ES-I3 (cell line): ENCODE measurements at regions not wholly inside any gene's neighbourhood (a gene's known extent, or its start where the extent isn't known, plus 50 kb on each side); places are given as distances from the start of the nearest gene placed in this dataset.

Experiments
- H3K36me3 ChIP-seq: 2 replicates; pipeline ENCODE4 v1.6.1; 2013; ENCODE audit warnings: mild to moderate bottlenecking, low read length, control low read depth, moderate library complexity; ENCODE audit not compliant: insufficient read depth
- H3K4me1 ChIP-seq: 2 replicates; pipeline ENCODE4 v1.6.1; 2013; ENCODE audit warnings: mild to moderate bottlenecking, control low read depth, low read length; ENCODE audit not compliant: insufficient read depth
- H3K9ac ChIP-seq: 2 replicates; pipeline ENCODE4 v1.6.1; 2013; ENCODE audit warnings: low read depth, mild to moderate bottlenecking, low read length, moderate library complexity
- H3K9me3 ChIP-seq: 2 replicates; pipeline ENCODE4 v1.6.1; 2013; ENCODE audit warnings: mild to moderate bottlenecking, low read length, moderate library complexity; ENCODE audit not compliant: control insufficient read depth, insufficient read depth

DNA sequence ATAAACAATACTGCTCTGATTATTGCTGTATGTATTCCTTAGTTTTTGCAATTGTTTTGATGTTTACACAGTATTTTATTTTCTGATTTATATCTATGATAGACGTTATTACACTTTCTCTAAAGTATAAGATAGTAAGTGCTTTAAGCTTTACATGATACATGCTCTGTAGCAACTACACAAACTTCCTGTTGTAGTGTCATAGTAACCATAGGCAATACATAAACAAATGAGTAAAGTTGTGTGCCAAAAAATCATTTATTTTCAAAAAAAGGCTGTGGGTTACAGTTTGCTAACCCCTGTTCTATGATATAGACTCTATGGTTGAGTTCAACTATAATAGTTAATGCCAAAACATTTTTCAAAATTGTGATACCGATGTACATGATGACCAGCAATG is 1156.4 kb downstream of the AMY1C start:
- H3K4me1 ChIP-seq = no peaks in the 10 kb centered on the region
- H3K9ac ChIP-seq = no peak overlapping the region
- no peaks in the 10 kb centered on the region for H3K36me3 ChIP-seq
- H3K9me3 ChIP-seq = no peaks in the 10 kb centered on the region

DNA sequence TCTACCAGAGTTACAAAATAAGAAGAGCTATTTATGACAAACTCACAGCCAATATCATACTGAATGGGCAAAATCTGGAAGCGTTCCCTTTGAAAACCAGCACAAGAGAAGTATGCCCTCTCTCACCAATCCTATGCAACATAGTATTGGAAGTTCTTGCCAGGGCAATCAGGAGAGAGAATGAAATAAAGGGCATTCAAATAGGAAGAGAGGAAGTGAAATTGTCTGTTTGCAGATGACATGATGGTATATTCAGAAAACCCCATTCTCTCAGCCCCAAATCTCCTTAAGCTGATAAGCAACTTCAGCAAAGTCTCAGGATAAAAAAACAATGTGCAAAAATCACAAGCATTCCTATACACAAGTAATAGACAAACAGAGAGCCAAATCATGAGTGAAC is 1169.5 kb downstream of the AMY1C start:
- no peak overlapping the region for H3K9ac ChIP-seq
- no peaks in the 10 kb centered on the region for H3K36me3 ChIP-seq
- H3K4me1 ChIP-seq = no peaks in the 10 kb centered on the region
- no peaks in the 10 kb centered on the region for H3K9me3 ChIP-seq

DNA sequence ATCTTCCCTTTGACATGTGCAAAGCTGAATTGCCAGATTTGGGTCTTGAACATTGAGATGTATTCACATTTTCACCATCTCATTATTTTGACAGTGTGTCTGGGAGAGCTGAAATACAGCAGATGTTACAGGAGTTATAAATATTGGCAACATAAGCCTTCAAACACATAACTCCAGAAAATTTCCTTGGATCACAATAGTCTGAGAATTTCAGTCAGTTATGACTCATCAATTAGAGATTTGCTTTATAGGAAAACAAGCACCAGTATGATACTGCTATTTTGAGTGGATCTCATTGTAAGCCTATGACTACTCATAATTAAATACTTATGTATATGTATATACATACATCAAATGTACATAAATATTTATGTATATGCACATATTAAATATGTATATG is 1171.8 kb downstream of the AMY1C start:
- no peaks in the 10 kb centered on the region for H3K36me3 ChIP-seq
- no peaks in the 10 kb centered on the region for H3K9me3 ChIP-seq
- H3K9ac ChIP-seq = no peak overlapping the region
- no peaks in the 10 kb centered on the region for H3K4me1 ChIP-seq

DNA sequence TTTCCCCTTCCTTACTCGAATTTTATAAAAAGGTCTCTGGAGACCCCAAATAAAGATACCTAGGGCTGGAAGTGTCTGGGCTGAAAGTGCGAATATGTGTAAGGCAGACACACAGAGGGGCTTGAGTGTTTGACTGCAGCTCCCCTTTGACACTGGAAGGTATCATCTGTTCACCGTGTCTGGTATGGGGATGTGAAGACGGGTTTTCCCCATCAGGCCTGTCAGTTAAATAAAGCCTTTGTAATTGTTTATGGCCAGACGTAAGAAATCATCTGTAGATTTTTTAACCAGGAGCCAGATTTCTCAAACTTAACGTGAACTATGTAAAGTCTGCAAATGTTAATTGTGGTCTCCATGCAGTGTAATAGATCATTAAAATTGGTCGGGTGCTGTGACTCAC is 1173.4 kb downstream of the AMY1C start:
- no peak overlapping the region for H3K9ac ChIP-seq
- H3K36me3 ChIP-seq = no peaks in the 10 kb centered on the region
- no peaks in the 10 kb centered on the region for H3K9me3 ChIP-seq
- H3K4me1 ChIP-seq = no peaks in the 10 kb centered on the region

DNA sequence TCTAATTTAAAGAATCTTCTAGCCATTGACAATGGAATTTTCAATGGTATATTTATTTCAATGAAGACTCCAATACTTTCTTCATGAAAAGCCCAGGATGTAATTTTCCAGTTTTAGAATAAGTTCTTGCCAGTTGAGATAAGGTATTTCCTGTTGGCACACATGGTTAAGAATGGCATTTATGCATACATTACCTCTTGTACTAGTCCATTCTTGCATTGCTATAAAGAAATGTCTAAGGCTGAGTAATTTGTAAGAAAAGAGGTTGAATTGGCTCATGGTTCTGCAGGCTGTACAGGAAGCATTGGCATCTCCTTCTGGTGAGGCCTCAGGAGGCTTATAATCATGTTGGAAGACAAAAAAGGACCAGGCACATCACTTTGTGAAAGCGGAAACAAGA is 1179.6 kb downstream of the AMY1C start:
- H3K9ac ChIP-seq = no peak overlapping the region
- H3K36me3 ChIP-seq = no peaks in the 10 kb centered on the region
- H3K9me3 ChIP-seq = no peaks in the 10 kb centered on the region
- no peaks in the 10 kb centered on the region for H3K4me1 ChIP-seq

DNA sequence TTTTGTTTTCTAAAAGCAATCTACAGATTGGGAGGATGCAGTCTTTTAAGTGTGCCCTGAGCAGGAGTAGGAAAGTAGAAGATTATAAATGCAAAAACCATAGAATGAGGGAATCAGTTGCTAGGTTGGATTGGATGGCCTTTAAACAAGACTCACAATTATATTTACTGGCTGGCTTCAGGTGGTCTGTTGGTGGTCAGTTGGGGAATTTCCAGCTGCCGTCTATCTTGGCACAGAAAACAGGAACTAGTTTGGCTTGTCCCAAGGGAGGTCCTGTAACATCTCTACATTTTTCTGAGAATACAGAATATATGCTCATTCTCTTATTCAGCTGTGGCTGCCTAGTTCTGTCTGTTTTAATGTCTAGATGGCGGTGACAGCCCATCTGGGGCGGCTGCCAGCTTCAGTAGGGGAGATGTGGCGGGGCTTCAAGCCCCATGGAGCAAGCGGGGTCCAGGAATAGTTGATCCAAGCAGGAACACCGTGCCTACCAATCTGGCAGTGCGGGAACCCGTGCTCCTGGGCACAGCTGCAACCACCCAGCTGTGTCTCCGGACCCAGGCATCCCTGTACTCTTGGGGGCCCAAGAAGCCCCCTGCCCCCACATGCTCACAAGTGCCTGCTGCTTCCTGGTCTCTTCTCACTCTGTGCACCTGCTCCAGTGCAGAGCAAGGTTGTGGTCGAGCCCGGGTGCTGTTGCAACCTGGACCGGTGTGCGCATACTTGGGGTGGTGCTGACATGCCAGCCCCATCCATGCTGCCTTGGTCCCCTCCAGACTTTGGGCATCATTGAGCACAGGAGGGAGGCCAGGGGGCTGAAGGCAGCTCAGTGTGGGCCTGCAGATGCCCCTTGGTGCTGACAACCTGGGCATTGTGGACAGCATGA is 1182.6 kb downstream of the AMY1C start:
- no peak overlapping the region for H3K9ac ChIP-seq
- no peaks in the 10 kb centered on the region for H3K36me3 ChIP-seq
- H3K4me1 ChIP-seq = no peaks in the 10 kb centered on the region
- H3K9me3 ChIP-seq = no peaks in the 10 kb centered on the region

DNA sequence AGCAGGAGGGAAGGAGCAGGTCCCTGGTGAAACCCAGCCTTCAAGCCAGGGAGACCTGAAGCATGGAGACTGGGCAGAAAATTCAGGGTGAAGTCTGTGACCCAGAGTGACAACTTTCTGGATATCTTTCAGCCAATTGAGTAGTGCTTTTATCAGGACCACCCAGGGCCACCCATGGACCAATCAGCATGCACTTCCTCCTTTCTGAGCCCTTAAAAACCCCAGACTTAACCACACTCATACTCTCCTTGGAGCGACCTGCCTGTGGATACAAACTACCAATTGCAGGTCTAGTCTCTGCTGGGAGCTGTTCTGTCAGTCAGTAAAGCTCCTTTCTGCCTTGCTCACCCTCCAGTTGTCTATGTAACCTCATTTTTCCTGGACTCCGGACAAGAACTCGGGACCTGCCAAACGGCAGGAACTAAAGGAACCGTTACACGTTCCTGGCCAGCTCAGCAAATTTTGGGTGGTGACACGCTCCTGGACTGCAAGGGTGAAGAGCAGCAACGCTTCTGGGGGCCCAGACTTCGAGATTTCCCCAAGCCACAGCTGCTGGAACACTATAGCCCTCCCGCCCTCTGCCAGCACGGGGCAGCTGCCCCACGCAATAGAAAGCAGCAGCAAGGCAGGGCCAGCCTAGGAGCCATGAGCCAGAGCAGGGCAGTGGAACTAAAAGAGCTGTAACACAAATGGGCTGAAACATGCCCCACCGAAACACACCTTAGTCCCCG is 1183.4 kb downstream of the AMY1C start:
- Histone ChIP-seq H3K9ac (no peak overlapping the region), H3K4me1 (no peaks in the 10 kb centered on the region), H3K36me3 (no peaks in the 10 kb centered on the region), H3K9me3 (no peaks in the 10 kb centered on the region)

DNA sequence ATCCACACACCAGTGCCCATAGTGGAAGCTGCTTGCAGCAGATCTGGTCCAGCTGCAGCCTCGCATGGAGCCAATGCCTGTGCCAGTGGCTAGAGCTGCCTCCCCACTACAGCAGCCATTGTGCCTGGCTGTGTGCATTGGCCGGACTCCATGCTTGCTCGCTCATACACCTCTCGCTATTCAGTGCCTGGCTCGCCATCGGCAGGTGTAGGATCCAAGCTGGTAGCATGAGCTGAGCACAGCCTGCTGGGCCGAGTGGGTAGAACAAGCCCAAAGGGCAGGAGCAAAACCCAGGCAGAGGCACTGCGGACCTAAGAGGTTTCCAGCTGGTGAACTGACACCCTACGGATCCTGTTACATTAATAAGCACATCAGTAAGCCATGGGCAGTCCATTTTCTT is 1184.1 kb downstream of the AMY1C start:
- no peaks in the 10 kb centered on the region for H3K9me3 ChIP-seq
- no peaks in the 10 kb centered on the region for H3K36me3 ChIP-seq
- no peaks in the 10 kb centered on the region for H3K4me1 ChIP-seq
- H3K9ac ChIP-seq = no peak overlapping the region

DNA sequence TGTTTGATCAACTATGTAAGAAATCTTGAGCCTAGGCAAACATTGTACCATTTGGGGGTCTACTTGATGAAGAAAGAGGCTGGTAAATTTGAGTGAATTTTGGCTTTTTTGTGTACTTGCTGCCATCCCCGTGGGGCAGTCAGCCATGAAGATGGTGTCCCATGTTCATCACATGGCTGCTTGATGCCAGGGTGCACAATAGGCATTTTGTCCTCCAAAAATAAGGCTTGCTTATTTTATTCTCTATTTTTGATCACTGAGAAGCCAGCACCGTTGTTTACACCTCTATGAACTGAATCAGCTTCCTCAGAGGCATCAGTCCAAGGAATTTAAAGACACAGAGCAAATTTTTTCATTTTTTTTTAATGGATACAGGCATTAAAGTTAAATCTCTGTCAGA is 1195.7 kb downstream of the AMY1C start:
- Histone ChIP-seq H3K9me3 (no peaks in the 10 kb centered on the region; the same call in 1 of the 2 replicates), H3K36me3 (no peaks in the 10 kb centered on the region), H3K9ac (no peak overlapping the region), H3K4me1 (no peaks in the 10 kb centered on the region)

DNA sequence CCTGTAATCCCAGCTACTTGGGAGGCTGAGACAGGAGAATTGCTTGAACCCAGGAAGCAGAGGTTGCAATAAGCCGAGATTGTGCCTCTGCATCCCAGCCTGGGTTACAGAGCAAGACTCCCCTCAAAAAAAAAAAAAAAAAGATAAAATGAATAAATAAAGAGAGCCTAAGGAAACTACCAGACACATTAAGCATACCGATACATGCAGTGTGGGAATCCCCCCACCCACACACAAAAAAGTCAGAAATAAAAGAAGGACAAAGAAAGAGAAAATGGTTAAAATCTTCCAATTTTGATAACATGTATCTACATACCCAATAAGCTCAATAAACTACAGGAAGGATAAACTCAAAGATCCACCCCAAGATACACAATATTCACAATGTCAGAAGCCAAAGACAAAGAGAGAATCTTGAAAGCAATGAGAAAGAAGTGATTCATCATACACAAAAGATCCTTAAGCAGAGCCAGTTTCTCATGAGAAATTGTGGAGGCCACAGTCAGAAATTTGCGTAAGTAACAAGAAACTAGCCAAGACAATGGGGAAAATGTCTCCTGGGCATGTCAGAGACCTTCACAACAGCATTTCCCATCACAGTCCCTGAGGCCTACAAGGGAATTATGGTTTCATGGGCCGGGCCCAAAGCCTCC is 1197.0 kb downstream of the AMY1C start:
- Histone ChIP-seq H3K4me1 (no peaks in the 10 kb centered on the region), H3K36me3 (no peaks in the 10 kb centered on the region), H3K9me3 (no peaks in the 10 kb centered on the region; the same call in 1 of the 2 replicates), H3K9ac (no peak overlapping the region)

DNA sequence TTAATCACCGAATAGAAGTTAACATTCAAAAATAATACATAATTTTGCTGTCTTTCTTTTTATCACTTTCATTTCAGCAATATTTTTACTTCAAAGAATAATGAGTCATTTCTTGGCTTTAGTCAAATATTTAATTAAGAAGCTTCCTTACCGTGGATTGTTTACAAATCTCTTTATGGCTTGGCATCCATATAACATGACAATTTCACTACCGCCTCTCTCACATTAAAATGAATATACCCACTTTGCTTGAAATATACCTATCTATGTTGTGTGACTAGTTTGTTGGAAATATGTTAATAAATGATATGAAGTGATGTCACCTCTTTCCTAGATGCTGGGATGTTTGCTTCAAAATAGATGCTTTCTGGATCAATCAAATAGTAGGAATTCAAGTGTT is 1203.9 kb downstream of the AMY1C start:
- no peaks in the 10 kb centered on the region for H3K4me1 ChIP-seq
- H3K9me3 ChIP-seq = no peaks in the 10 kb centered on the region
- no peak overlapping the region for H3K9ac ChIP-seq
- H3K36me3 ChIP-seq = no peaks in the 10 kb centered on the region

DNA sequence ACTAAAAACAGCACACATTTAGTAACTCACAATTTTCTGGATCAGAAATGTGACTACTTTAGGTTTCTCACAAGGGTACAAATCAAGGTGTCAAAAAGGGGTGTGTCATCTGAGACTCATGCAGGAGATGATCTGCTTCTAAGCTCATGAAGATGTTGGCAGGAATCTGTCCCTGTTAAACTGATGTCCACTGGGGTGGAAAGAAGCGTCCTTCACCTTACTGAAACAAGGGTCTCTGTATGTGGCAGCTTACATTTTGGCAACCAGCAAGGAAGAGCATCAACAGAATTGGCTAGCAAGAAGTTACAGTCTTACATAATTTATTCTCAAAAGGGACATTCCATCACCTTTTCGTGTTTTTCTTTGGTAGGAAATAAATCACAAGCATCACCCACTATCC is 1223.8 kb downstream of the AMY1C start:
- no peak overlapping the region for H3K9ac ChIP-seq
- H3K9me3 ChIP-seq = no peaks in the 10 kb centered on the region
- H3K4me1 ChIP-seq = no peaks in the 10 kb centered on the region
- H3K36me3 ChIP-seq = no peaks in the 10 kb centered on the region

DNA sequence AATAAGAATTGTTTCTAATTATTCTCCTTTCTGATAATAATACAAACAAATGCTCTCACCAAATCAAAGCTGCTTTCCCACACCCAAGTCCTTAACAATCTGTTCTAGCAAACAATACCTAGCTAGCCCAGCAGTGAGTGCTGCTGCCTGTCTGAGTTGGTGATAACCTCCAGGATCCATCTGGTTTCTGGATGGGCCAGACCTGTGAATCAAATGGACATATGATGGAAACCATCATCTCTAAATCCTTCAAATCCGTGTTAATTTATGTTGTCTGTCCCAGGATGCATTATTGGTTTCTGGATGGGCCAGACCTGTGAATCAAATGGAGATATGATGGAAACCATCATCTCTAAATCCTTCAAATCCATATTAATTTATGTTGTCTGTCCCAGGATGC is 1230.0 kb downstream of the AMY1C start:
- Histone ChIP-seq H3K9me3 (no peaks in the 10 kb centered on the region), H3K4me1 (no peaks in the 10 kb centered on the region), H3K9ac (no peak overlapping the region), H3K36me3 (no peaks in the 10 kb centered on the region)

DNA sequence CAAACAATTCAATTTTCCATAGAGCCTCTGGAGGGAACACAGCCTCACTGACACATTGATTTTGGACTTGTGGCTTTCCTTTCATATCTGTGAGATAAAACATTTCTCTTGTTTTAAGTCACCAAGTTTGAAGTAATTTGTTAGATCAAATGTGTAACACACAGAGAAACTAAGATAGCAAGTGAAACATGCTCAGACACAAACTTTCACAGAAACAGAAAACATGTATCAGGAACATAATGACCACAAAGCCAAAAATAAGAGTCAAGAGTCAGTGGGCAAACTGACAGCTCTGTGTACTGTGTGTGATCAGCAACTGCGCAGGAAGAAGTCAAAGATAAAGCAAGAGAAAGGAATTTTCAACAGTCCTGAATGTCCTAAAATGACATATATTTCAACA is 1237.5 kb downstream of the AMY1C start:
- Histone ChIP-seq H3K36me3 (no peaks in the 10 kb centered on the region), H3K9me3 (no peaks in the 10 kb centered on the region), H3K4me1 (no peaks in the 10 kb centered on the region), H3K9ac (no peak overlapping the region)

DNA sequence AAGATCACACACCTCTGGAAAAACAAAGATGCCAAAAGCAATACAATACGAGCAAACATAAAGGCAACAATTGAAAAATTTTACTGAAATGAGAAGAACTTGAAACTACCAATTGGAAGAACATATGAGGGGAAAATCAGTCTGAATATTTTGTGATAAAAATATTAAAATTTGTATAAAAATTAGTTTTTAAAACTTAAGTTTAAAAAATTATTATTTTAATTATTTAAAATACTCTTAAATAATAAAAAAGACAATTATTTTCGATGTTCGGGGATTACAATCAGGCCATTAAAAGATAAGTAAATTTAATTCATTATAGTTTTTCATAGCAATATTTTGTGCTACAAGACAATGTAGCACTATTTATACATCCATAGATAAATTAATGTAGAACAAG is 1239.3 kb downstream of the AMY1C start:
- Histone ChIP-seq H3K9ac (no peak overlapping the region), H3K9me3 (no peaks in the 10 kb centered on the region), H3K36me3 (no peaks in the 10 kb centered on the region), H3K4me1 (no peaks in the 10 kb centered on the region)
